NCI-H2196 treated with DMSO at 0.1 percent for 48 hours (cell line): ENCODE measurements at regions not wholly inside any gene's neighbourhood (a gene's known extent, or its start where the extent isn't known, plus 50 kb on each side); places are given as distances from the start of the nearest gene placed in this dataset.

Experiments
- DNase-seq: peaks from one replicate; lab custom pipeline; 2025; ENCODE audit not compliant: unreplicated experiment; lab: John Stamatoyannopoulos, UW

DNA sequence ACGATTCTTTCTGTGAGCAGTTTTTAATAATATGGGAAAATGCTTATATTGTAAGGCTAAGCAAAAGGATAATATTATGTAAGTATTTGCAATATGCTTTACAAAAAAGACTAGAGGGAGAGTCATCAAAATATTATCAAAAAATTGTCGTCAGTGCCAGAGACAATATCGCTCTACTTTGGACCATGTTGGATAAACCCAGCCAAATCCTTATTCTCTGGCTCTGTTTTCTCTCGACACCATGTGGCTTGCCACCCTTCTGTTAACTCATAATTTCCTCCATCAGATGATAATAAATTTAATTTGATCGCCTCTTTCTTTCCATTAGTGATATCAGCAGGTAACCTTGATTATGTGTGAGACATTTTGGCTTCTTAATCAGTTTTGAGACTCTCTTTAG, 129.9 kb downstream of the CDC42EP3 start:
- DNase-seq: no peak

DNA sequence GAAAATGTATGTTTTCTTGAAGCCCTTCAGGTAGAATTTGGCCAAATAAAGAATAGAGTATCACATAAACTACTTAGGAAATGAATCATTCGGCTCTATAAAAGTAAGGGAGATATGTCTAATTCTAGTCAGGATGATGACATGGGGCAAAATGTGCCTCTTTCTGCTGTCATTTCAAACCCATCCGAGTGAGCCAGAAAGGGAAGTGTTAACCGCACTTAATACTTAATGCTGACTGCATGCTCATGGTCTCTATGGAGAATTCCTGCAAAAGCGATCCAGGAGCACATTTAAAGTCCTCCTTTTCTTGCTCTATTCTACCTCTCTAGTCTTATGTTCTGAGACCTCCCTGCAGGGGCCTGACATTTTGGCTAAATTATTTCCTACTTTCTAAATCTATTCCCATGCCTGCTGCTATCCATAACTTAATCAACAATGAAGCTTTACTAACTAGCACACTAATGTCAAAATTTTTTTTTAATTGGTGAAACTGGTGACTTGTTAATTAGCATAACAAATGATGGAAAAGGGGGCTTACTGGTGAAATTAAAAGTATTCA, 127.4 kb downstream of the CDC42EP3 start:
- no peak for DNase-seq

DNA sequence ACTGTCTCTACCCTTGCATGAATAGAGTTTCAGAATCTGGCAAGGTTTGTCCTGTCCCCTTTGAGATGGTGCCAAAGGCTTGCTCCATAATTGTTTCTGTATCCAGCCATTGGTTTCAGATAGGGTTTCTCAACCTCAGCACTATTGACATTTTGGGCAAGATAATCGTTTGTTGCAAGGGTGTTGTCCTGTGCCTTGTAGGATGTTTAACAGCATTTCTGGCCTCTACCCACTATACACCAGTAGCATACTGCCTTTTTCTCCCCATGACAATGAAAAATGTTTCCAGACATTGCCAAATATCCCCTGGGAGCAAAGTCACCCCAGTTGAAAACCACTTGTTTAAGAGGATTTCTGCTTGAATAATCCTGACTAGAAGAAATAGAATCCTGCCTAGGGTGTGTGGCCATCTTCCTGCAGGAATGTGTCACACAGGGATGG, 126.8 kb downstream of the CDC42EP3 start:
- DNase-seq: no peak

- DNase-seq: no peak
These were observed 121.8 kb downstream of the CDC42EP3 start for GRCh38 chr2:37549598-37549997.

GRCh38 chr2:37550190-37550589, 121.3 kb downstream of the CDC42EP3 start:
- no peak for DNase-seq

- DNase-seq: no peak
These were observed 119.7 kb downstream of the CDC42EP3 start for GRCh38 chr2:37551783-37552182.

GRCh38 chr2:37552339-37552738, 119.1 kb downstream of the CDC42EP3 start:
- no peak for DNase-seq

GRCh38 chr2:37553411-37554154, 117.9 kb downstream of the CDC42EP3 start:
- no peak for DNase-seq

- DNase-seq: no peak
These were observed 117.3 kb downstream of the CDC42EP3 start for GRCh38 chr2:37554155-37554510.

DNA sequence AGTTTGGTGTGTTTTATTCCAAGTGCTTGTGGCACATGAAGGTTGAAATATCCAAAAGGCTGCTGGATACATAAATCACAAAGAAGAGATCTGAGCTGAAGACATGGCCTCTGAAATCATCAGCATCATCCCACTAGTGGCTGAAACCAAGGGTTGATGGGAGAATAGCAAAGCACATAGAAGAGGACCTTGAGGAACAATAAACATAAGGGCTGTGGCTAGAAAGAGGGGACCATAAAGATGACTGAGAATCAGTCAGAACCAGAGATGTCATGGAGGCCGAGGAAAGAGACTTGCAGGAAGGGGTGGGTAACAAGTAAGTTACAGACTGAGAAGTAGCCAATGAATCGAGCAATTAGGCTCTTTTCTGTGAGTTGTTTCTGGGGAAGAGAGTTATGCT, 116.8 kb downstream of the CDC42EP3 start:
- no peak for DNase-seq

DNA sequence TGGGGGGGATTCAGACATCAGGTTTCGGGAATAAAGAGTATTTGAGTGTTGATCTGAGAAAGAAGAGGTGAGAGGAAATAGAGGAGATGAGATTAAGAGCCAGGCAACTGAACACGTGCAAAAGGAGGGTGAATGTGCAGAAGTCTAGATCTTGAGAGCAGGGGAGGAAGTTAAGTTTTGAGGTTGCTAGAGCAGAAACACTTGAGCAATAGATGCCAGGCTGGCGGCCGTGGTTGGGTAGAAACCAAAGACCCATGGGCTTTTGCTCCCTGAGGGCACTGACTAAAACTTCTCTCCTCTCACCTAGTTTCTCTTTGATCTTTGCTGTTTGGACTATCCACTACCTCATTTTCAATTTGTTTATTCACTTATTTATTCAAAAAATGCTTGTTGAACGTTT, 116.0 kb downstream of the CDC42EP3 start:
- DNase-seq: no peak

GRCh38 chr2:37556256-37556655, 115.2 kb downstream of the CDC42EP3 start:
- DNase-seq: no peak

DNA sequence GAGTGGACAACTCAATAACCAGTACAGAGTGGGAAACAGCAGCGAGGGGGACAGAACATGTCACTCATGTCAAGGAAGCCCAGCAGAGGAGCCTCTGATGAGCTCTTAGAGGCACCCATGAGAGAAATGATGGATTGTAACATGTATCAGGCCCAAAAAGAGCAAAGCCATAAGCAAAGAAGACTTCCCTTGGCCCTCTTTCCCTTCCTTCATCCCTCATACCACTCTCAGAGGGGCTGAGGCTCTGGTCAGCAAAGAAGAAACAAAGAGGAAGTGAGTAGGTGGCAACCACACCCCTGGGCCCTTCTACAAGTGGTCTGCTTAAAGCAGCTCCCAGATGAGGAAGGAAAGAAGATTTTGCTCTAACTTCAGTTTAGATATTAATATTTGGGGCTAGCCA, 112.8 kb downstream of the CDC42EP3 start:
- DNase-seq: no peak

DNA sequence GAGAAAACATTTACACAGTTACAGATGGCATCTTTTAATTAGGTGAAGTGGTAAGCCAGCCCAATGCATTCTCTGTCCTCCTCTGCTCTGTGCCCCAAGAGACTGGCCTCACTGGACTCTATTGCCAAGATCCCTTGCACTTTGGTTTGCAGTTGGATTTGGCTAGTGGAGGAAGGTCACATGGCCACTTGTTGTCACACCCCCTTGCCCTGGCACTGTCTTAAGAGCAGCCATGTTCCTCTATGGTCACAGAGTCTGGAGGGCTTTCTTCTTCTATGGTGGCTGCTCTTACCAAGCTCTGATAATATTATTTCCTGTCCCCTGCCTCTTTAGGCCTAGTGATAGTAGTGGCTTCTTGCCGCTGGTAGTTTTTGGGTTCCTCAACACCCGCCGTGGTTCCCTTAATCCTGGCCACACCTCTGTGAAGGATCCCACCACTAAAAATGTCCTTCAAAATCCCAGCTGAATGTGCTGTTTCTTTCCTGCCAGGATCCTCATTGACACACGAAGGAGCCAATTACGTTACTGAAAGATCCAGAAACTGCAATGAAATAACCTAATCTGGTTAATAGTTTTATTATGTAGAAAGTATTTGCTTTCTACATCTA, 111.1 kb downstream of the CDC42EP3 start:
- peak; percentile 21 for DNase-seq

- DNase-seq: peak; percentile 16
These were observed 110.4 kb downstream of the CDC42EP3 start for GRCh38 chr2:37560863-37561614.

DNA sequence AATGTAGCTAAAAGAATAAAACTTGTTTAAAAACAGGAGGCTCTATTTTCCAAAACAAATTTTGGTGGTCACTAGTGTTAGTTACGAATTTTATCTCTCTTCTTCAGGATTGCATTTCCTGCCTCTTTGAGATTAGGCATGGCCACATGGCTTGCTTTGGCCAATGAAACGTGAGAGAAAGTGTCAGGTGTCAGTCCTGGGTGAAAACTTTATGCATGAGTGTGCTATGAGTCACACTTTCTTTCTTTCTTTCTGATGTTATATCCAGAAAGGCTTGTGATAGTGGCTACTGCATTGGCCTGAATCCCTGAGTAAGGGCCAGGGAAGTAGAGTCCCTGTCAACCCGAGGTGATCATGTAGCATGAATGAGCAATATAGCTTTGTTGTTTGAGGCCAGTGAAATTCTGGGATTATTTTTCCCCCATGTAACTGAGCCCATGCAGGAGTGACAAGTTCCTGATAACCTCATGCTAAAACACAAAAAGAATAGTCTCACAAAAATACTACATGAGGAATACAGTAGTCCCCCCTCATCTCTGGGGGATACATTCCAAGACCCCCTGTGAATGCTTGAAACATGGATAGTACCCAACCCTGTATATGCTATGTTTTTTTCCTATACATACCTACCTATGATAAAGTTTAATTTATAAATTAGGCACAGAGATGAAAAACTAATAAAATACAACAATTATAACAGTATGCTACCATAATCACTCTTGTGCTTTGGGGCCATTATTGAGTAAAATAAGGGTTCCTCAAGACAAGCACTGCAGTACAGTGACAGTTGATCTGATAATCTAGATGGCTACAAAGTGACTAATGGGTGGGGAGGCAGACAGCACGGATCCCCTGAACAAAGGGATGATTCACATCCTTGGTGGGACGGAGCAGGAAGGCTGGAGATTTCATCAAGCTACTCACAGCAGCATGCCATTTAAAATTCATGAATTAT, 109.5 kb downstream of the CDC42EP3 start:
- DNase-seq: peak; percentile 49

GRCh38 chr2:37563375-37564015, 107.9 kb downstream of the CDC42EP3 start:
- no peak for DNase-seq

GRCh38 chr2:37564356-37564755, 107.1 kb downstream of the CDC42EP3 start:
- DNase-seq: no peak

DNA sequence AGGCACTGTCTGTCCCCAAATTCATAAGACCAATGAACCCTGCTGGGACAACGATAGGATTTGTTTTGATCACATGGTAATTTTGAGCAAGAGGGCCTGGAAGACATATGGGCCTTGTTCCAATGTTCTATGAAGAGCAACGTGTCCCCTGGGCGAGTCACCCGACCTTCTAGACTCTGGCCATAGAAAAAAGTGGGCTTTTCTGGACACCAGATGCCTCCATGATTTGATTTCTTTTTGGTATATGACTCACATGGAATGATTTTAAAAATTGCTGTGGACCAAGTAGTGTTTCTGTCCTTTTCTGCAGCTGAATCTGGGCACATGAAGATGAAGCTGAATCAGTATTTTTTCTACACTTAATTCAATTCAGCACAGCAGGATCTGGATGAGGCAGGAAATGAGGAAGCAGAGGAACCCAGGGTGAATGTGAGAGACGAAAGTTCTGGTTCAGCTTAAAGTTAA, 104.9 kb downstream of the CDC42EP3 start:
- no peak for DNase-seq

GRCh38 chr2:37568565-37568964, 102.9 kb downstream of the CDC42EP3 start:
- no peak for DNase-seq
